ENCODE measurements at regions not wholly inside any gene's neighbourhood (a gene's known extent, or its start where the extent isn't known, plus 50 kb on each side); places are given as distances from the start of the nearest gene placed in this dataset.

GRCh38 chr11:82586581-82586980 is 147.1 kb downstream of the FAM181B start:
- TF ChIP-seq POLR2A (IDR thresholded peaks at IDR 0.05) (no peak), CTCF (IDR thresholded peaks at IDR 0.05) (no peak)
